SH-SY5Y (cell line): ENCODE measurements at regions not wholly inside any gene's neighbourhood (a gene's known extent, or its start where the extent isn't known, plus 50 kb on each side); places are given as distances from the start of the nearest gene placed in this dataset.

Source experiments
- GATA2 ChIP-seq: IDR thresholded peaks from 2 replicates; pipeline ENCODE4 v1.6.1; 2011; ENCODE audit warnings: mild to moderate bottlenecking, low read depth, low read length
- GATA3 ChIP-seq: IDR thresholded peaks from 2 replicates; pipeline ENCODE4 v1.6.1; 2011; ENCODE audit warnings: low read depth, mild to moderate bottlenecking, low read length, moderate library complexity

- no peak for TF ChIP-seq GATA3
- TF ChIP-seq GATA2 = no peak
Measured at GRCh38 chr10:117677239-117677638, 134.7 kb downstream of the EMX2 start.
